Globus pallidus (tissue), 1 donor: ENCODE measurements at regions not wholly inside any gene's neighbourhood (a gene's known extent, or its start where the extent isn't known, plus 50 kb on each side); places are given as distances from the start of the nearest gene placed in this dataset.

Experiments used
- DNase-seq: peaks from one replicate; pipeline ENCODE4 v3.0.0-alpha.2; 2015; ENCODE audit warnings: low spot score

DNA sequence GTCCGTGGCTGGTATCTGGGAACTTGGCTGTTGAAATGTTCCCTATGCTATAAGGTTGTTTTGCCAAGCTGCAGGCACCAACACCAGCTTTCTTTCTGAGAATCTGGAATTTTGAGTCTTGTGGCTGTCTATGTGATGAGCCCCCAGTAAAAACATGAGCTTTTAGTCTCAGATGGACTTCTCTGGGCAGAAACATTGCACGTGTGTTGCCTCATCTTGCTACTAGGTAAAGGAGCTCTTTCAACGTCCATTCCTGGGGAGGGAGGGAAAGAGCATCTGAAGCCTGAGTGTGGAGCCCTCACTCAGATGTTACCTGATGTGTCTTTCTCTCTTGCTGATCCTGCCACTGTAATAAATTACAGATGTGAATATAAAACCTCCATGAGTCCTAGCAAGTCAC, 183.8 kb upstream of the LHX5 start:
- no peak for DNase-seq

DNA sequence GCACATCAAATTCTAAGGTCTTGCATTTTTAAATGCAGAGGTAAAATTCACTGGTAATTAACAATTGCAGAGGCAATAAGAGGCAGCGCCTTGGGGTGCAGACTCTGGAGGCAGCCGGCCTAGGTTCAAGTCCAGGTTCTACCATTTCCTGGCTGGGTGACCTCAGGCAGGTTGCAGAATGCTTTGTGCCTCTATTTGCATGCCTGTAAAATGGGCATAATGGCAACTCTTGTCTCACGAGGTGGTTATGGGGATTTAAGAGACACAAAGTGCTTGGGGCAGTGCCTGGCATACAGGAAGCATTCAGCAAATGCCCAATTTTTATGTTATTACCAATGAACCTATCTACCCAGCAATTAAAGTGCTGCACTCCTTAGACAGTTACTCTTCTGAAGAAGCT, 180.0 kb upstream of the LHX5 start:
- DNase-seq: no peak

DNA sequence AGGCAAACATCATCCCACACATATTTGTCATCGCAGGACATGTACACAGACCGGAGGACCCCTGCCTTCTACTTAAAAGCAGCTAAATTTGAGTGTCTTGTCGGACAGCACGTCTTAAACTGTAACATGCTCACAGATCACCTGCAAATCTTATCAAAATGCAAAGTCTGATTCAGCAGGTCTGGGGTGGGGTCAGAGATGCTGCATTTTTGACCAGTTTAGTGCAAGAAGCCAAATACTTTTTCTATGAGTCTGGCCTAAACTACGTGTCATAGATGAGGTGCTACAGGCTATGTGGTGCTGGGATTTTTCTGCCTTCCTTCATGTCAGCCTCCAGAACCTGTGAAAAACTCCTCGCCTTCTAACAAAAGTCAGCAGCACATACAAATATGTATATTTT, 178.8 kb upstream of the LHX5 start:
- no peak for DNase-seq

- DNase-seq: no peak
Measured at GRCh38 chr12:113649256-113649830, 177.7 kb upstream of the LHX5 start.

DNA sequence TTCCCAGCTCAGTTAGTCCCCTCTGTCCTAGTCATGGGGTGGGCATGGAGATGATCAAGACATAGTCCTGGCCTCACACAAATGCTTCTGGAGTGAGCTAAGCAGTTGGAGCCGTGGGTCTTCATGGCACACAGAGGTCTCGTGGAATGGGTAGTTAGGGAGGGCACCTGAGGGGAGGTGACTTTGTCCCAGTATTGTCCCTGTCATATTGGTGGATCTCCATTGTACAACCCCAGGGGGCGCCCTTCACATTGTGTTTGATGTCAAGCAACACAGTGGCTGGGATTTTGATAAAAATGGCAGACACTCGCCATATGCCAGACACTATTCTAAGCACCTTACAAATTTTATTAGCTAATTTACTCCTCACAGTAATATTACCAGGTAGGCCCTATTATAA, 175.4 kb upstream of the LHX5 start:
- peak; percentile 1 for DNase-seq

DNA sequence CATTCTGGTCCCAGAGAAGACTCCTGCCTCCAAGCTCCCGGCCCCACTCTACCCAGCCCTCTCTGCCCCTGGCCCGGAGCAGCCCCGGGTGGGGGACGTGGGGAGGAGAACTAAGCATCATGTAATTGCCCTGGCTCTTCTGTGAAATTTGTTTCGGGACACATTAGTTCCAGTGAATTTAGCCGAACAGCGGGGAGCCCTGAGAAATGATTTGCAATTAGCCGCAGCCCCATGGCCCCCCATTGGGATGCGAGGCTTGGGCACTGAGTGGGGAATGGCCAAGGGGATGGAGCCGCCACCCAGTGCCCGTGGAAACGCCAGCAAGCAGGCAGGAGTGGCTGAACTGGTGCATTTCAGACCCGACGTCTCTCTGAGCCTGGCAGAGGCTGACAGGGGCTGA, 173.9 kb upstream of the LHX5 start:
- no peak for DNase-seq

DNA sequence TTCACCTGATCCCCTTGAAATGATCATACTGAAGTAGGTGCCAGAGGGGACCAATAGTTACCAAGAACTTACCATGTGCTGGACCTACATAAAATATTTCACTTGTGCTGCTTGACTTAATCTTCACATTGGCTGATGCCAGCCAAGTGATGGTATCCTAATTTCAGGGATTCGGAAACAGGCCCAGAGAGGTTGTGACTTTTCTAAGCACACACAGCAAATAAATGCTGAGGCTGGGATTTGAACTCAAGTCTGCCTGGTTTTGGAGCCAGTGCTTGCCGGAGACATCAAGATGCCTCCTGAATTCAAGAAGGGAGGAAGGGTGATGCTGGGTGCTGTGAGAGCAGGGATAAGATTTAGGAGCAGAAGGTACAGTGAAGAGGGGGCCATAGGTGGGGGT, 173.5 kb upstream of the LHX5 start:
- no peak for DNase-seq

DNA sequence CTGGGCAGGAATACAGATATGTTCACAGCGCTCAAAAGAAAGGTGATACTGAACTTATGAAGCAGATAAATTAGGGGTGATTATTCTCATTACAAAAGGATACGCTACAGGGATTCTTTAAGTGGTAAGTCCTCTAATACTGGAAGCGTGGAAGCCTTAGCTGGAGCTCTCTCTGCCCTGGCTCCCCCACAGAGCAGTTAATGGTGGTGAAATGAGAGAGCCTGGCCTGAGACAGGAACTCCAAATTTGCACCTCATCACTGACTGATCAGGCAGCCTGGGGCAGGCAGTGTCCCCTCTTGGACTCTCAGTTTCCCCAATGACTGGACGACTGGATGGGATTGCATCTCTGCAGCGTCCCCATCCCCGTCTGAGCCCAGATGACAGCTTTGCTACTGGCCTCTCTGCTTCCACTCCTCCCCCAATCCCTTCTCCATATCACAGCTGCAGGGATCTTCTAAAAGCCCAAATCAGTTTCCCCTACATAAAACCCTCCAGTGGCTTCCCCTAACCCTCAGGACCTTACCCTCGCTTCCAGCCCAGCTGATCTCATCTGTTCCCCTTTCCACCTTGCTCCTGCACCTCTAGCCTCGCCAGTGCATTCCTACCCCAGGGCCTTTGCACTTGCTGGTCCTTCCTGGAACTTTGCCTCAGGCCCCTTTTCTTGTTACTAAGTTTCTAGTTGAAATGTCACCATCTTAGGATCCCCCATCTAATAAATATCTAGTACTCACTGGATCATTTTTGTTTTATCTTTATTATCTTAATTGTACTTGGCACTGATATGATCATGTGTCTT, 171.7 kb upstream of the LHX5 start:
- no peak for DNase-seq

- DNase-seq: no peak
Measured at GRCh38 chr12:113642672-113643071, 171.0 kb upstream of the LHX5 start.

GRCh38 chr12:113642216-113642615, 170.5 kb upstream of the LHX5 start:
- no peak for DNase-seq

- DNase-seq: no peak
Measured at GRCh38 chr12:113641426-113642030, 169.9 kb upstream of the LHX5 start.

DNA sequence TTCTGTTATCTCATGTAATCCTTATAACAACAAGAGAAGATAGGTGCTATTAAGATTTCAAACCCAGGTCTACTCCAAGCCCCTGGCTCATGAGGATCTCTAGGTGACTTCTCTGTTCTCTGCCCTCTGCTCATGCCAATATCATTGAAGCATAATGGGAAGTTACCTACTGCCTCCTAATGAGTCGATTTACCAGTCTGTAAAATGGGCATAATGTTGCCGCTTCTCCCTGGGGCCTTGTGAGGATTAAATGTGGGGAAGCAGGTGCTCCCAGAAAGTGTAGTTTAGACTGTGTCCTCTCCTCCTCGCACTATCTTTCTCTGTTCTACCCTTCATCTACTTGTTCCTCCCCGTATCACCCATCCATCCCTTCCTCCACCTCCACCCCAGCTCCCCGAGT, 169.2 kb upstream of the LHX5 start:
- no peak for DNase-seq

GRCh38 chr12:113639474-113639873, 167.8 kb upstream of the LHX5 start:
- DNase-seq: no peak

GRCh38 chr12:113638460-113638775, 166.7 kb upstream of the LHX5 start:
- DNase-seq: no peak

- DNase-seq: no peak
Measured at GRCh38 chr12:113634982-113635381, 163.3 kb upstream of the LHX5 start.

- no peak for DNase-seq
Measured at GRCh38 chr12:113634474-113634873, 162.8 kb upstream of the LHX5 start.

DNA sequence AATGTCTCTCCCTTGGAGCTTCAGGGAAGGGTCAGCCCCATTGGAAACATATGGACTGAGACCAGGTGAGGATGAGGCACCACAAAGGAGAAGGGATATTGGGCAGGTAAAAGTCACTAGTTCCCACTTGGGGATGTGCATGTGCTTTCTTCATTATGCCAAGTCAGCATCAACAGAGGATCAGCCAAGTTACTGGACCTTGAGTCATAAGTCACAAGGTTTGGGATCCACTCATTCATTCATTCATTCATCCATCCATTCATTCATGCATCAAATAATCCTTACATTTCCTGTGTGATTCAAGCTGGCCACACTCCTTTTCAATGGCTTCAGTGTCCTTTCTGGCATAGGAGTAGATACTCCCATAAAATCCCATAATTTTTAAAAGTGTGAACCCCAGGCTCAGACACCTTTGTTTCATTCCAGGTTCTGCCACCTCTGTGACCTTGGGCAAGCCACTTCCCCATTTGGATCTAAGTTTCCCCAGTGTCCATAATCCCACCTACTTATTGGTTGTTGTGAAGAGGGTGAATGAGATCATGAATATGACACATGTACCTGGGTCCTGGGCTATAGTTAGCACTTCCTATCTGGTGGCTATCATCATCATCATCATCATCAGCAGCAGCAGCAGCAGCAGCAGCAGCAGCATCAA, 162.1 kb upstream of the LHX5 start:
- DNase-seq: no peak

GRCh38 chr12:113630625-113631024, 159.0 kb upstream of the LHX5 start:
- no peak for DNase-seq

DNA sequence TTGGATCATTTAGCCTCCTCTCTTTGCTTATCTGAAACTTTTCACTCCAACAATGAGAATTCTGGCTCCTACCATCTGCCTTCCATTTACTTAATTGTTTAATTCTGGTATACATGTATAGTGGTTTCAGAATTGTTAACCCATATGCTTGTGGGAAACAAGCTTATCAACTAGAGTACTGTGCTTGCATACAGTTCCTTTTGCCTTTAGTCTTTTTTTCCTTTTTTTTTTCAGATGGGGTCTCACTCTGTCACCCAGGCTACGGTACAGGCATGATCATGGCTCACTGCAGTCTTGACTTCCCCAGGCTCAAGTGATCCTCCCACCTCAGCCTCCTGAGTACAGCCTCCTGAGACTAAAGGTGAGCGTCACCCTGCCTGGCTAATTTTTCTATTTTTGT, 153.8 kb upstream of the LHX5 start:
- no peak for DNase-seq

- DNase-seq: no peak
Measured at GRCh38 chr12:113622410-113622809, 150.7 kb upstream of the LHX5 start.

- no peak for DNase-seq
Measured at GRCh38 chr12:113620437-113620976, 148.8 kb upstream of the LHX5 start.

- no peak for DNase-seq
Measured at GRCh38 chr12:113619202-113619601, 147.5 kb upstream of the LHX5 start.

DNA sequence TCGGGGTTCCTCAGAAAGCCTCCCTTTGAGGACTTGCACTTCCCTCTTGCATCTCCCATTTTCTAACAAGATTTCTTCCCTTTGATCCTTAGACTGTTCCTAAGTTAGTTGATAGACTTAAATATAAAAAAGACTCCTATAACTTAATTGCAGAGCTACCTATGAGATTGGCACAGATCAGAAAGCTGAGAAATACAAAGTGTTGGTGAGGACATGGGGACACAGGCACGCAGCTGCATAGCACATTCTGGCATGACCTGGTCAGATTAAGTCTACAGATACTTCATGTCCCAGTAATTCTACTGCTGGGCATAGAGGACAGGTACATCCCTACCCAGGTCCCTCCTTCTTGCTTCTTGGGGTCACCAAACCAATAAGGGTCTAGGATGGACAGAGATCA, 141.7 kb upstream of the LHX5 start:
- no peak for DNase-seq
